Nucleus accumbens (tissue), 56 donors: ENCODE measurements at regions not wholly inside any gene's neighbourhood (a gene's known extent, or its start where the extent isn't known, plus 50 kb on each side); places are given as distances from the start of the nearest gene placed in this dataset.
"Not testable (repeated sequence)": the region's sequence is repeated elsewhere in the genome, so short reads cannot be mapped to it uniquely, and the experiment has no call there.

Source experiments
- DNase-seq, 56 donors: peaks; one replicate each; lab custom pipeline; 2025; lab: John Stamatoyannopoulos, UW

DNA sequence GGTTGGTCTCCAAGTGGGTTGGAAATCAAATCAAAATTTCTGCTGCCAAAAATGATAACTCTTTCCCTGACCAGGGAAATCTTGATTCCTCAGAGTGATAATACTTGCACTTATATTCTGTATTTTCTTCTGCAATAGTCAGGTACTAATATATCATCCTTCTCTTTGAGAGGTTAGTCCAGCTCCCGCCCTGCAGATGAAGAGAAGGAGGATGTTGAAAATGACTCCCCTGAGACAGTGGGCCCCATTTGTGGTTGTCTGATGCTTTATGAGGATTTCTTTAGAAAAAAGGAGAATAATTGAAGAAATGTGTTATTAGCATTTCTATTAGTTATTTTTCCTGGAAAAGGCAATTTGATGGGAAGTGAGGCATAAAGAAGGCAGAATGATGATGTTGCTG, 213.0 kb downstream of the SEC23IP start:
- DNase-seq = no peak

- DNase-seq = no peak
Measured at GRCh38 chr10:120108916-120109315, 216.4 kb downstream of the SEC23IP start.

GRCh38 chr10:120109725-120110124, 217.2 kb downstream of the SEC23IP start:
- DNase-seq = not testable (repeated sequence)

GRCh38 chr10:120110196-120110595, 217.7 kb downstream of the SEC23IP start:
- DNase-seq = no peak

GRCh38 chr10:120111628-120112027, 219.1 kb downstream of the SEC23IP start:
- DNase-seq = no peak

DNA sequence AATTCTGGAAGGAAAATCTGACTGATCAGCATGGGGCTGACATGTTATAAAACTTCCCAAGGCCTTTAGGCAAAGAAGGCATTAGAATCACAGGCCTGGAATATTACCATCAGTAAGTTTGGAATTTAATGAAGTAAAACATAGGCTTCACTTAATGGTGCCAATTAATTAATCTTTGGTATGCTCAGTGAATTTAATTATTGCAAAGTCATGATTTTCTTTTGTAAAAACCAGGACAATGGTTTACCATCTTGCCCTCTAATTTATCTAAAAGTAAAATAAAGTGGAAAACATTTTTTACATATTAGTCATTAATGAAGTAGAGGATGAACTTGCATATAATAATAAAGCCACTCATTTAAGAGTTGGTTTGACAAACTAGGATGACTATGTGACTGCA, 220.3 kb downstream of the SEC23IP start:
- DNase-seq = no peak

GRCh38 chr10:120115959-120116358, 223.4 kb downstream of the SEC23IP start:
- no peak for DNase-seq

DNA sequence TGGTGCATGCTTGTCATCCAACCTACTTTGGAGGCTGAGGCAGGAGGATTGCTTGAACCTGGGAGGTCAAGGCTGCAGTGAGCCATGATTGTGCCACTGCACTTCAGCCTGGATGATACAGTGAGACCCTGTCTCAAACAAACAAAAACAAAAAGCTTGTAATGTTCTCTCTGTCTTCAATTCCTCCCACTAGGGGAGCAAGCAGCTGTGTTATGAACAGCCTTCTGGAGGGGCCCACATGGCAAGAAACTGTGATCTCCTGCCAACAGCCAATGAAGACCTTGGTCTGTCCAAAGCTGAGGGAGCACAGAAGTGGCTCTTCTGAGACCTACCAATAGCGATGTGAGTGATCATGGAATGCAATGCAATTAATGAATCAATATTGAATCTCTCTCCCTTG, 229.2 kb downstream of the SEC23IP start:
- DNase-seq = no peak

DNA sequence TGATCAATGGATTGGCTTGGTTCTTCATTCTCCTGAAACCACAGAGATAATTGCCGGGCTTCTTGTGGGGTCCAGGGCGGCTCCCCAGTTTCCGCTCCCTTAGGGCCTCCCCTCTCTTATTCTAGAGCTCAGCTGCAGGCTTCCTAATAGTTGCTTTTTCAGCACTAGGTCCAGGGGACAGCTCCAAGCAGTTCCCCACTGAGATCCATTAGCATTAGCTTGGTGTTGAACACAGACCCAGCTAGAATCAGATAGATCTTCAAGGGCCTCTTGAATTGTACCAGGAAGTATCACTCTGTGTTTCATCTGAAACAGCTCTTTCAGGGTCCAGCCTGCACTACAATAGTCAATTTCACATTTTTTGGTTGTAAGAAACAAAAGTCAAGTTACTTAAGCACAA, 238.7 kb downstream of the SEC23IP start:
- peak in 1 of 56 donors; percentile 1 for DNase-seq

DNA sequence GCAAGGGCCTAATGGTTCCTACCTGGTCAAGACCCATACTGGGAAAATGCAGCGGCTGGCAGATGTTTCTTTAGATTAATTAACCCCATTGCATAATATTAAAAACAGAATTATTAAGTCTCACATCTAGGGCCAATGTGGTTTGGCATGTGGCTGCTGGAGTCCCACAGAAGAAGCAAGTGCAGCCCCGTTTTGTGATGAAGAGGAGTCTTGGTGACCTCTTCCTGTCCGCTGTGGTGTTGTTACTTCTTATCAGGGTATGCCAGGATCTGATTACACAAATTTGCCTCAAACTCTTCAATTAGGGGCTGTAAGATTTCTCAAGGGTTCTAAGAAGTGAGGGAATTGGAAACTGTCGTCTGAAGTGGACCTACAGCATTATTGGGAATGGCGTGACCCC, 240.3 kb downstream of the SEC23IP start:
- DNase-seq = no peak

GRCh38 chr10:120138689-120139088, 246.2 kb downstream of the SEC23IP start:
- DNase-seq = no peak

DNA sequence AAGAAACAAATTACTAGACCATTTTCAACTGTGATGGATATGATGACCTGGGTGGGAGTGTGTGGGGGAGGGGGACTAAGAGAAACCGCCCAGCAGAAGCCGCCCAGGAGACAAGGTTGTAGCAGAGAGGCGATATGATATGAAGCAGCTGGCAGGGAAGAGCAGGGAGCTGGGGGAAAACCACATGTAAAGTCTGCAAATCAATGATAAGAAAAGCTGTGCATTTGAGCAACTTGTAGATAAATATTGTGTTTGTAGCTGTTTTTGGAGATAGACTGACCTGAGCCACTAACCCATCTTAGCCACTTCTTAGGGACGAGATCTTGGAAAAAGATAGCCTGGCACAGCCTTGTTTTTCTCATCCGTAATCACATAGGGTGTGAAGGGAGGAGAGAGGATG, 252.6 kb downstream of the SEC23IP start:
- no peak for DNase-seq

DNA sequence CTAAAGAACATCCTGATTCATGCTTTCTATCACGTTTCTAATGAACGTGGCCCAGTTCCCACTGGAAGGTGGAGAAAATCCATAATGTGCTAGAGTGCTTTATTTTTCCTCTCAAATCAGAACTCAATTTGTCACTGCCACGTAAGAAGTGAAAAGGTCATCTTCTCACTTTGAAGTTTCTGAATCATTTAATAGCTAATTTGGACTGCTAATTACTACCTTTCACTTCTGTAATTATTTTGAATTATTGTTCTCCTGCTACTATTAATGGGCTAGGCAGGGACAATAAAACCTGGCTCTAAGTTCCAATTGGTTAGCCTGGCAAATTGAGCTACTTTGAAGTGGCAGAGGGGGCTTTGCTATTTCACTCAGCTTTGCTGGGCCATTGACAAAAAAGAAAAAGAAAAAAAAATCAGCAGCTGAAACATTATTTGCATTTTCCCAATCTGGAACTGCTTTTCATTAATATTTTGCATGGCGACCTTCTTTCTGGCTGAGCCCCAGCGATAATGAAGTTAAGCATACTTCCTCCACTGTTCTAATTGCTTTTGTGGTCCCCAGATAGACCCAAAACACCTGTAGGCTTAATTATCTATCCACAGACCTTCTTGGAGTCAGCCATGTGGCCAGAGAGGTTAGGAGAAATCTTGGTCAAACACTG, 264.2 kb downstream of the SEC23IP start:
- no peak for DNase-seq

DNA sequence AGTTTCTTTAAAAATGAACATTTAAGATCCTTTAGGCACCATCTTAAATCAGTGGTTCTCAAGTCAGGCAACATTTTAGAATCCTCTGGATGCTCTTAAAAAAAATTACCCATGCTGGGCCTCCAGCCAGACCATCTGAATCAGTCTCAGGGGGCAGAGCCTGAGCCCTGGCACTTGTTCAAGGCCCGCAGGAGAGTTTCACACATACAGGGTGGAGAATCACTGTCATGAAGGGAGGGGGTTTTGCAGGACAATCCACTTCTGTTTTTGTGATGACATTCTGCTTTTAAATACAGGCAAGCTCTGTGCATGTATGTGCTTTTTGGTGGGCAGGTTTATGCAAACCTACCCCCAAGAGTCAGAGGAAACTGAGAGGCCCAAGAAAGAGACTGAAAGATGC, 268.6 kb downstream of the SEC23IP start:
- no peak for DNase-seq

DNA sequence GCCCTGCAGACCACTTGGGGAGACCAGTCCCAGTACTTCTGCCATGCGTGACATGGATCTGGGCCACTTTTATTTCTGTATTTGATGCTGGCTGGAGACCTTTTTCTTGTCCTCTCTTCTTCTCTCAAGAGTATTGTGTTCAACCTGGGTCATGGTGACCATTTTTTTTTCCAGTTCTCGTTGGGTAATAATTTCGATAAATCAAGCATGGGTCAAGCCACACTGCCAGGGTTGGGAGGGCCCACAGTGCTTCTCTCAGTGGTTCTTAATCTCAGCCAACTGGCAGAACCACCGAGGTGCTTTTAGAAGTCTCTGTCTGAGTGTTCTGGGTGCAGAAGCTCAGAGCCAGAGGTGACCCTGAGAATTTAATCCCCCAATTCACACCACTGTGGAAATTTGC, 269.9 kb downstream of the SEC23IP start:
- no peak for DNase-seq

- DNase-seq = no peak
Measured at GRCh38 chr10:120172356-120172755, 279.8 kb downstream of the SEC23IP start.

- no peak for DNase-seq
Measured at GRCh38 chr10:120174491-120174890, 282.0 kb downstream of the SEC23IP start.

DNA sequence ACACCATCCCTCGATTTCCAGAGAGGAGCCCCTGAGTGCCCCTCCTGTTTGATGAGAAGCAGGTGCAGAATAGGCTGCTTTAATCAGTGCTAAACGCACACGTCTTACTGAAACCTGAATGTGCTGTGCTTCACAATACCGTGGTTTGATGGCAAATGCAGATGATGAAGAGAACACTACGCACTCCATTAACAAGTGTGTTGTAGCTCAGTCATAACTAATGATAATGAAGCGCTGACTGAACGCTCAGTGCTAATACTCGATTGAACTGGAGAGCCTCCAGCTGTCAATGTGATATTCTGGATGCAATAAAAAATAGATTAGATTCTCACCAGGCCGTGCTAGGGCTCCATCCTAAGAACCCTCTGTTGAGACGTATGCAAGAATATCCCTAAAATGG, 279.7 kb upstream of the PLPP4 start:
- DNase-seq = no peak

- DNase-seq = no peak
Measured at GRCh38 chr10:120180160-120180559, 276.9 kb upstream of the PLPP4 start.

DNA sequence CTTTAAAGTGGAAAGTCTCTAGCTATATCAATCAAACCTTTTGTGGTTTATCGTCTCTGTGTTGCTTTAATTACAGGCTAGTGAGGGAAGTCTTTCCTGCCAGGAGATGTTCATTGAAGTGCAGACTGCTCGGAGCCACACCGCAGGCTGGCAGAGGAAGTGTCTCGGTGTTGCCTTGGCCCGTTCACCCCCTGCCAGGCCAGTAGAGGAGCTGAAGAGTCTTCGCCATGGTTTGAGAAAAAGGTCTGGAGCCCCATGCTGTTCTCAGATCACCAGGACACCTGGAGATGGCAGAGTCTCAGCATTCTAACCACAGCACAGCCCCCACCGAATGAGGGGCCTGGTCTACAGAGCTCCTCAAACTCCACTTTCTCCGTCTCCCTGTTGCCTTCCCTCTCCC, 275.9 kb upstream of the PLPP4 start:
- DNase-seq = no peak

- DNase-seq = no peak
Measured at GRCh38 chr10:120182431-120182830, 274.6 kb upstream of the PLPP4 start.

- DNase-seq = no peak
Measured at GRCh38 chr10:120183546-120183945, 273.5 kb upstream of the PLPP4 start.
